Stimulated activated CD4-positive, alpha-beta T cell treated with anti-CD3 and anti-CD28 coated beads, Interleukin-12 subunit alpha, Interleukin-12 subunit beta, amount 100 ng/mL, for 24 hours (primary cell): ENCODE measurements at regions not wholly inside any gene's neighbourhood (a gene's known extent, or its start where the extent isn't known, plus 50 kb on each side); places are given as distances from the start of the nearest gene placed in this dataset.

ENCODE experiments used
- DNase-seq, 2 experiments: peaks; one replicate each; pipeline ENCODE4 v3.0.0-alpha.2; 2020; ENCODE audit warnings: low read depth in 2 of 2

DNA sequence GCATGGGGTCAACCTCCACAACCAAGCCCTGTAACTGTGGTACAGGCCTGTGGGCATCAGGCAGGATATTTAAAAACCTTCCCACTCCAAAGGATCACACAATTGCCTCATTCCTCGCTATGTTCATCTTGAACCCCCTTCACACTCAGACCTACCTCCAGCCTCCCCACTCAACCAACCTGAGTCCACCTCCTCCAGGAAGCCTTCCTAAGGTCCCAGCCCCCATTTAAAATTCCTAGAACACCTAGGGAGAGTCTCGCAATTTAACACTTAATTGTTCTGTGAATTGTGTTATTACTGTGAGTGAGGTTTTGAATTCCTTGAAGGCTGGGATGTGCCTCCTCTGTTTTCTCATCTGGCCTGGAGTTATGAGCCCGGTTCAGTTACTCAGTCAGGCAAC, 93.1 kb upstream of the SMNDC1 start:
- DNase-seq, result no peak

DNA sequence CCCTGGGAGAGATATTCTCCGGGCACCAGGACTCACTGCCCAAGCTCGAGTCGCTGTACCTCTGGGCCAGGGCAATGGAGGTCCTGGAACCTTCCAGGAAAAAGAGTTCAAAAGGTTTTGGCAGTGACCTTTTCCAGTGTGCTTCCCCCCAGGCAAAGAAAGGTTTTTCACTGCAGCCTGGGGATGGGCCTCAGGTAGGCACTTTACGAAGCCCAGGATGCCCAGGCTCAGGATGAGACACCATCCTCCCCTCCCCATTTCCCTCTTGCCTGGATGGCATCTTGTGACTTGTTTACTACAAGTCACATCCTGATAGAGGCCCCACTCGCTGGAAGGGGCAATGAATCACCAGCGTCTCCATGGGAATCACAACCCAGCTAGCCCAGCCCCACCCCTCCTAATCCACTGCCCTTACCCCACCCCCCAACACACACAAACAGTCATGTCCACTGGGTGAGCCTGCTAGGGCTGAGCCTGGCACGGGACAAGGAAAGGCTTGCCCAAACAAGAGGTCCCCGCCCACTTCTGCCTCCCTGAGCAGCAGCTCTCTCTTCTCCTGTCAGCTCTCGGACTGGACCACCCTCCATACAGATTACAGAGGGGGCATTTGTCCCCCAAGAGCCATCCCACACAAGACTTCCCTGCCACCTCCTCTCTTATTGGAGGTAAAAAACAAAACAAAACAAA, 93.8 kb upstream of the SMNDC1 start:
- DNase-seq, result no peak

DNA sequence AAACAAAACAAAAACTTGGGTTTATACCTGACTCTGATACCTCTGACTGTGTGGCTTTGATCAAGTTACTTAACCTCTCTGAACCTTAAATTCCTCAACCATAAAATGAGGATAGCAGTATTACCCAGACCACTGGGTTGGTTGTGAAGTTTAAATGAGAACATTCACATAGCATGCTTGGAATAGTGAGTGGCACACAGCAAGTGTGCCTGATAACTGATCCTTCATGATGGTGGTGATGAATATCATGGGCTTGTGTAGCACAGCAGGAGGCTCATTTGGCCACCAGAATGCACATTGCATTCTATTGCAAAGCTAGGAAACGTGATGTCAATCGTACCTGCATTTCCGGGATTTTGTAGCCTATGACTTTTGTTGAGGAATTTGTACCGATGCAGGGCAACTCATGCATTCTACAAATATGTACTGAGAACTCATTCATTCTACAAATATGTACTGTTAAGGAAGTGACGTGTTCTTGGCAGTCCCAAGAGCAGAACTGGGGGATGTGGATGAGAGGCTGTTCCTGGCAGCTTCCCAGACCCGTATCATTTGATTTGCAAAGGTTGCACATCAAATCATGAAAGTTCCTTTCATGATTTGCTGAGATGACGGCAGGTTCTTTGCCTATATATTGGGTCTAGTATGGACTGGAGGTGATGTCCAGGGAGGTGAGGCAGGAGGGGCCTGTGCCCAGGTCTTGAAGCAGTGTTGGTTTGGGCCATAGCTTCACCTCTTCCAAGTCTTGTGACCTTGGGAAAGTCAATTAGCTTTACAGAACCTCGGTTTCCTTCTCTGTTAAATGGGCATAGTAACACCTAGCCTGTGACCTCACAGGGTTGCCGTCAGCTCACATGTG, 94.6 kb upstream of the SMNDC1 start:
- DNase-seq, result no peak

DNA sequence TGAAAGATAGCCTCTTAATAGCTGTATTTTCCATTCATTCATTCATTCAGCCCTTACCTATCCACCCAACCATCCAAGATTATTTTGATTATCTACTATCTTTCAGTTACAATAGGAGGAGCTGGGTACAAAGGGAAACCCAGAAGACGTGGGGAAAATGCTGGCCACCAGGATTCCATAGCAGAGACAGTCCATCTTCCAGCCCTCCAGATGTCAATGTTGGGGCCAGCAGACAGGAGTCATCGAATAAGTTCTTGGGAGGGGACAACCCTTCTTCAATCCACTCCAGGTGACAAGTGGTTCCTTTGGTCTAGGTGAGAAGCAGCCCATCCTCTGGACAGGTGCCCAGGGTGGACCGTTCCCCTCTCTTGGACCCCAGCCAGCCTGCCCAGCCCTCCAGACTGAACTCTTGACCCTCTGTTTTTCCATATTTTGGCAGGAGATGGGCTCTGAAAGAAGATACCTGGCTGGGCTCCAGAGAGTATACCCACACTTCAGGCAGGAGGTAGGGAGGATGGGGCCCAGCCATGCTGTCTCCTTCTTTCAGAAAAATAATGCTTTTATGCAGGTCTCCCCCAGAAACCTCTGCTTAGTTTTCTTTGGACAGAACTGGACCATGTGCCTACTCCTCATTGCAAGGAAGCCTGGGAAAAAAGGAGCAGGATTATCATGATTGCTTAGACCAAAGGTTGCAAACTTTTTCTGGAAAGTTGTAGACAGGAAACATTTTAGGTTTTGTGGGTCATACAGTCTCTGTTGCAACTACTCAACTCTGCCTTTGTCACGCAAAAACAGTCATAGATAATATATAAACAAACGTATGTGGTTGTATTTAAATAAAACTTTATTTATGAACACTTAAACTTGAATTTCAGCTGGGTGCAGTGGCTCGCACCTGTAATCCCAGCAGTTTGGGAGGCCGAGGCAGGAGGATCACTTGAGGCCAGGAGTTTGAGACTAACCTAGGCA, 95.5 kb upstream of the SMNDC1 start:
- no peak for DNase-seq

DNA sequence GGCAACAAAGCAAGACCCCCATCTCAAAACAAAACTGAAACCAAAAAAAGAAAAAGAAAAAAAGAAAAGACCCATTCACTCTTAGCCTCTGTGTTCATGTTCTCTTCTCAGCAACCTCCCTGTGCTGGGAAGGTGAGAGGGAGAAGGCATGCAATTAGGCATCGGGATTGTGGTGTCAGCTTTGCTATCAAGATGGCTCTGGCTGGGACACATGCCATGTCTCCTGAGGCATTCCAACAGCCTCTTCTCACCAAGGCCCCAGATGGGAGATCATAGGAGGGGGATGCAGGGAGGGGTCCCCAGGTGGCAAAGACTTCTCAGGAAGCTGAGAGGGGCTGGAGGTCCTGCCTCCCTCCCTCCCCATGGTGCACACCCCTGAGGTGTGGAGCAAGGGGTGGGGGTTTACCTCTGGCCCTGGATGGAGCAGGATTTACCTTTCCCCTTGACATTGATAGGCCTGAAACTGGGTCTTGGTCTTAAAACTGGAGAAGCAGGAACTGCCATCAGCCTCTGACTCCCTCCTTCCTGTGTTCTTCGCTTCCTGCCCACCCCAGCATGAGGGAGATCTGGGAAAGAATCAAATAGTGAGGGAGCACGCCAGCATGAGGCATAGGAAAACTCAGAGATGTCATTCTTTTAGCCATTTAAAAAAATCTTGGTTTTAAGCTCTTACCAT, 96.2 kb upstream of the DUSP5 start:
- no peak for DNase-seq

DNA sequence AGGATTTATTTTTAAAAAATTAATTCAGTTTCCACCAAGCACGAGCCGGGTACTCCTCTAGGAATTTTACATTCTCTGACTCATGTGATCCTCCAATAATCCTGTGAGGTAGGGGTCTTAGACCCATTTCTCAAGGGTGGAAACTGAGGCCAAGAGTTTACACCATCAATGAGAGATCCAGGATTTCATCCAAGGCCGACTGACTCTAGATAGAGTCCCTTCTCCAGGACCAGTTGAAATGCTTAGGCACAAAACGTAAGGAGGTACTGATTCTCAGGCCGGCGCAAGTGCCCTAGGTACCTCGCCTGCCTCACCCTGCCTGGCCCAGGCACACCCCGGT, 95.7 kb upstream of the DUSP5 start:
- DNase-seq, result no peak

DNA sequence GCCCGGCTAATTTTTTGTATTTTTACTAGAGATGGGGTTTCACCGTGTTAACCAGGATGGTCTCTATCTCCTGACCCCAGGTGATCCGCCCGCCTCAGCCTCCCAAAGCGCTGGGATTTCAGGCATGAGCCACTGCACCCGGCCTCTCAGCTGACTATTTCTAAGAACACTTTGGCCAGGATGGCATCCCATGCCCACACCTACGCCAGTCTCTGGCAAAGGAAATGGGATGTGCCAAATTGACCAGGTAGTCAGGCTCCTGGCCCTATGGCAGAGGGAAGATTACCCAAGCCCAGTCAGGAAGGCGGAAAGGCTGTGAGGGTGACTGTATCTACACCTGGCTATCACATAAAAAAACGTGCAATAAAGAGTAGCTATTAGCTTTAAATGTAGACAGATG, 94.1 kb upstream of the DUSP5 start:
- DNase-seq, result no peak

DNA sequence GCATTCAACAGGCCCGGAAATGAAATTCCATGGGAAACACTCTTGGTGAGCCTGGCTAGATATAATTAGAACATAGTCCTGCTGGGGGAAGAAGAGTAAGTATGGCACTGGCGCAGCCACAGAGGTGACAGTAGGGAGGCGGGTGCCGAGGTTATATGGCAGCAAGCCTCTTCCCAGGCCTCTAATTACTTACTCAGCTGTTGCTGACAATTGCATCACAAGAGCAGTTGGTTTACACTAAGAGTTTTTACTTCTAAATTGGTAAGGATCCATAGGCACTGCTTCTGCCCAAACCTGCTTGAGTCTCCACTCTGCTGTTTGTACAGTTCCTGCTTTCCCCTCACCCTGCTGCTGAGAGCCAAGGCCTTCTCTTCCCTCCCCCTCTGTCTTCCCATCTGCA, 93.3 kb upstream of the DUSP5 start:
- DNase-seq, result no peak

DNA sequence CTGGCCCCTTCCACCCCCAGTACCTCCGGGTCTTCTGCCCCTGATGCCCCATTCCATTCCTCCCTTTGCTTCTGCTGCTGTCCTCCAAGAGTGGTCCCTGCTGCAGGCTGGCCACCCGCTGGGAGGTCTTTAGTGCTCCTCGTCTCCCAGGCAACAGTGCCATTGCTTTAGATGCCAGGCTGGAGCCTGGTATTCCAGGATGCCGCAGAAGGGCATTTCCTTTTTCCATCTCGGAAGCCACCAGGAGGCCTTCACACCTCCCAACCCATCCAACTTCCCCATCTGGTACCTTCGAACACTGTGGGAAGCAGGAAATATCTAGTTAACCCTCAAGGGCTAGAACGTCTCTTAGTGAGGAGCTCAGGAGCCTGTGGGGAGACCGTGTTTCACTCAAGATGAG, 92.9 kb upstream of the DUSP5 start:
- DNase-seq, result no peak

DNA sequence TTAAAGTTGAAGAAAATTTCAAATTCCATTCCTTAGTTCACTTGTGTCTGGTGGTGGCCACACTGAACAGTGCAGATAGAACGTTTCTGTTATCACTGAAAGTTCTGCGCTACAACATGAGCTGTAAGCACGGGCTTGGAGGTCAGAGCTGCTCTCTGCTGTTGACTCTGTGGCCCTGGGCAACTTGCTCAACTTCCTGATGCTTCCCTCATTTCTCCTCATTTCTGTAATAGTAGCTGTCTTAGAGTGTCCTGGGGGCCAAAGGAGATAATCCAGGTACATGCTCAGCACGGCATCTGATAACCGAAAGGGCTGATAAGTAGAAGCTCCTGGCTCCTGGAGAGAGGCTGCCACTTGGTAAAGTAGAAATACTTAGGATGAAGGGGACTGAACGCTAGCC, 92.3 kb upstream of the DUSP5 start:
- DNase-seq, result no peak

DNA sequence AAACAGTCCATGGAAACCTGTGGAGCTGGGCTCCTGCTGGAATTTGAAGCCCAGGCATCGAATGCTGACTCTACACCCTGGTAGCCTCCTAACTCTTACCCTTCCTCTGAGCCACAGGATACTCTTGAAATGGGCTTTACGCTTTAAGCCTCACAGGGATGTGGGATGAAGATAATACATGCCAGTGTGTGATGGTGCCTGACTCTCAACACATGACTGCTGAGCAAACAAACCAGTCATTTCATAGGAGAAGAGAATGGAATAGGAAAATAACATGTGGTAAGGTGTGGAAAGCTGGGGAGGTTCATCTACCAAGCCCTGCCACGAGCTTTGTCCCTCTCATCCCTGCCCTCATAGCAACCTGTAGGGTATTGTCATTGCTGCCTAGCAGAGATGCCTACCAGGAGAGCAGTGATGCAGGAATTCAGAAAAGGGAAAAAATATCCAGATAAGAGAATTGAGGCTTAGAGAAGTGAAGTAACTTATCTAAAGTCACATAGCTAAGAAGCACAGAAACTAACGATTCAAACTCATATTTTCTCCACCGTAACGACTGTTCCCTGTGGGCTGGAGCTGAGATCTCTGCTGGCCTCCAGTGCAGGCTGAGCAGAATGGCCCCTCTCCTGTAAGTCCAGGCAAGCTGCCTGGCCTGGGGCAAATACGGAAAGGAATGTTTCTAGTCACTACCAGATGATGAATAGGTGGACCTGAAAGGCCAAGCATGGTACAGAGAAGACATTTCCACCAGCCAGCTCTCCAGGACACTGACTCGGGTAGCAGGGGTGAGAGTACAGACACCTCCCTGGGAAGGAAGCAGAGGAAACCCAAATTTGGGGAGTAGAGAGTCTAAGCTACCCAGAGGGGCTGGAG, 90.2 kb upstream of the DUSP5 start:
- no peak for DNase-seq

DNA sequence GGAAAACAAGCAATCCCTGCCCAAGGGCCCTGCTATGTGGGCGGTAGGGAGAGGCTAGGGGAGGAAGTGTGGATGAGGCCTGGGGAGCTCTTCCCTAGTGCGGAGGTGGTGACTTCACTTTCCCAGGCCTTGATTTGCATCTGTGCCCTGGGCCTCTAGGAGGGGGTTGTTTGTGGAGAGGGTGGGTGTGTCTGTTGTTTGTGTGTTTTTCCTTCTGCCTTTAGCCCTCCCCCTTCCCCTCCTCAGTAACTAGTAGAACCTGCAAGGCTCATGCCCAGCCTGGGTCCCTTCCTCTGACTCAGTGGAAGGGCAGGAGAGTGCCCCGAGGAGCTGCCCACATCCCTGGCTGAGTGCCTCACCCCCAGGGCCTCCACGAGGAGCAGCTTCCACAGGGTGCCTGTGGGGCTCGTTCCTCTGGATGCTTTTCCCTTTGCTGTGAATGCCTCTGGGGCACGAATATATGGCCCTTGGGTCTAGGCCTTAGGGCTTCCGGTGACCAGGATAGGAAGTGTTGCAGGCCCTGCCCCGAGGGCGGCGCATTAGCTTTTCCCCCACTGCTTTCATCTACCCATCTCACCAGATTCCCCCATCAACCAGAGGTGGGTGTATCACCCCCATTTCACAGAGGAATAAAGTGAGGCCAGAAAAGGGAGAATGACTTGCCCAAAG, 89.4 kb upstream of the DUSP5 start:
- no peak for DNase-seq

DNA sequence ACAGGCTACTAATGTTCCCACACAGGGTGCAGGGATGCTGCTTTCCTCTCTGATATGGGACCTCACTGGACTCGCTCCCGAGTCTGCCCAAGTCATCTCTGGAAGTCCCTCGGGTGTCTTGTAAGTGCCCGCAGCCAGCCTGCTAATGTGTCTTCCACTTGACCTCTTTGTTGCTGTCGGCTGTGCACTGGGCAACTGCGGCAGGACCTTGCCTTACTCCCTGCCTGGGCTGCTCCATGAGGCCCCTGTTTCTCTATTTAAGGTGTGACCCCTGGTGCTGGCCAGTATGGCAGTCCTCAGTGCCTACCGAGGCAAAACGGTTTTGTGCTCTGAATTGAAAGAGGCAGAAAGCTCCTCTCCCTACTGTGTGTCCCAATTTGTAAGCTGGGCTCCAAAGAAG, 88.8 kb upstream of the DUSP5 start:
- DNase-seq, result no peak

DNA sequence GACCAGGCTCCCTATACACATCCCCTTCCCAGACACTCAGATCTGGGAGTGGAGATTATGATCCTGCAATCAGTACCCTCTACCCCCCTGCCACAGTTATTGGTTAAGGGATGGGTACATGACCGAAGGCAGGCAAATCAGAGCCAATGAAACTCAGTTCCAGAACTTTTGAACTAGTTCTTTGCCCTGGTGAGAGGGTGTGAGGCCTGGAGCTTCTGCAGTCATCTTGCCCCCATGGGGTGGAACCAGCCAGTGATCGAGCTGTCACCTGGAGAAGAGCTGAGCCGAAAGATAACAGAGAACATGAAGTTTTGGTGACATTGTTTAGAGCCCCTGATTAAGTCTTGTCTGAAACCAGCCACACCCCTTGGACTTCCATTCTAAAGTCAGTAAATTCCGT, 88.2 kb upstream of the DUSP5 start:
- no peak for DNase-seq

DNA sequence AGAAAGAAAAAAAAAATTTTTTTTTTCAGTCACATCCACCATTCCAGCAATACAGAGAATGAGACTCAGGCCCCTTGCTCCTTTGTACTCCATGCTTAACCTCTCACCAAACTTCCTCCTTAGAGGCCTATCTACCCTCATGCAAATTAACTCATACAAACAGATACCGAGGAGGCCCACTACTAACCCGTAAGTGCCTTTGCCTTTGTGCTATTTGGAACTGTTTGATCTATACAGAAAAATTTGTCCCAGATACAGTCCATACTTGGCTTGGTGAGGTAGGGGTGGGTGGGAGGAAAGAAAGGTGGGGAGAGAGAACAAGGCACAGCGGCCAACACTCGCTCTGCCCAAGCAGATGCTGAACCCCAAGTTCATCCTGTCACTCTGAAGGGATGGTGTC, 87.8 kb upstream of the DUSP5 start:
- DNase-seq, result no peak

DNA sequence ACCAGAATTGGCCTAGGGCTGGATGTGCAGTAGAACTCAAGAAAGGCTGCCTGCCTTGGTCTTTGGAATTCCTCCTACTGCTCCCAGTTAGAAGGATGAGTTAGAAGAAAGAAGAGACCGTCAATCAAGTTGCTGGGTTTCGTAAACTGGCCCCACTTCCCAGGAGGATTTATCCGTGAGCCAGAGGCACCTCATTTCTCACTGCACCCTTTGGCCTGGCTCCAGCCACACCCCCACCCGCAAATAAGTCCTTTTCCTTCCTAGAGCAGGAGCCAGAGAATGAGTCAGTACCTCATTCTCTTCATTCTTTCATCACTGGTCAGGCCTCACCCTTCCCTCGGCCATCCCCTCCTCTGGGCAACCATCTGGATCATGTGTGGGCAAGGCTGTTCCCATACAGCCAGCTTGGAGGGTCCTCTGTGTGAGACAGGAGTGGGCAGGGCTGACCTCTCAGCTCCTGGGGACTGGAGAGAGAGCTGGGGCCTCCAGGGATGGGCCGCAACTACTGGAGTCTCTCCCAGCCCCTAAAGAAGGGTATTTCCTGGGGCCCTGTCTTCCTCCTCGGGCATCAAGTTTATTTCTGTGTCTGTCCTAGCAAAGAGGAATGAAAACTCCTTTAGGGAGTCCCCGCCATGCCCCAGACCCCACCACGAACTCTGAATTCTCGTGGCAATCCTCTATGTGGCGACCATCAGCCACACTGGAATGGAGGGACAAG, 87.2 kb upstream of the DUSP5 start:
- no peak for DNase-seq

DNA sequence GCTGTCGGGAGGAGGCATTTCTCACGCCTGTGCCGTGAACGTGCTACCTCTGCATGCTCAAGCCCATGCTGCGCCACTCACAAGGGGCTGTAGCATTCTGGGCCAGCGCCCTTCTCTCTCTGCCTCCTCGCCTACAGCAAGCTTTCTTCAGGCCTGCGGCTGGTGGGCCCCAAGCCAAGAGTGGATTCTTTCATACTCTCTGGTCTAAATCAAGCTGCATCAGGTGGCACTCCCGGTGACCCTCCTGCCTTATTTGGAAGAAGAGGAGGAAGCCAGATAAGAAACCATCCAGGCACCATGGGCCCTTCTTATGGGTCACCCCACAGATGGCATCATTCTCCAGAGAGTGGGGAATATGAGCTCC, 86.7 kb upstream of the DUSP5 start:
- no peak for DNase-seq

DNA sequence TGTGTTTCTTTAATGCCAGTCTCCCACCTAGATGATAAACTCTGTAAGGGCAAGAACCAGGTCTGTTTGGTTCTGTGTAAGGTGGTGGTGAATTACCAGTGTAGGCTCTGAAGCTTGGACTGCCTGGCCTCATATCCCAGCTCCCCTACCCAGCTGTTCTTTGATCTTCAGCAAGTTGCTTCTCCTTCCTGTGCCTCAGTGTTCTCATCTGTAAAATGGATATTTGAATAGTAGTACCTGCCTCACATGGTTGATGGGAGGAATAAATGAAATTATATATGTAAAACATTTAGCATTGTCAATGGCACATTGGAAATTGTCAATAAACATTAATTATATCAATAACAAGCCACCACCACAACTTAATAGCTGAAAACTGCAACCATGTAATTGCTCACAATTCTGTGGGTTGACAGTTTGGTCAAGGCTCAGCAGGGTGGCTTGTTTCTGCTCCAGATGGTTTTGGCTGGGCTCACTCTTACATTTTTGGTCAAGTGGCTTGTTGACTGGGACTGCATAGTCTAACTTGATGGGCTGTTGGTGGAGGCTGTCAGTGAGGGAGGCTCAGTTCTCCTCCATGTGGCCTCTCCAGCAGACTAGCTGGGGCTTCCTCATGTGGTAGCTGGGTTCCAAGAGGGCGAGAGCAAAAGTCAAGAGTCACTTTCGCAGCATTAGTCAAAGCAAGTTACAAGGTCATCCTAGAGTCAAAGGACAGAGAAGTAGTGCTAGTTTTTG, 84.5 kb upstream of the DUSP5 start:
- no peak for DNase-seq

DNA sequence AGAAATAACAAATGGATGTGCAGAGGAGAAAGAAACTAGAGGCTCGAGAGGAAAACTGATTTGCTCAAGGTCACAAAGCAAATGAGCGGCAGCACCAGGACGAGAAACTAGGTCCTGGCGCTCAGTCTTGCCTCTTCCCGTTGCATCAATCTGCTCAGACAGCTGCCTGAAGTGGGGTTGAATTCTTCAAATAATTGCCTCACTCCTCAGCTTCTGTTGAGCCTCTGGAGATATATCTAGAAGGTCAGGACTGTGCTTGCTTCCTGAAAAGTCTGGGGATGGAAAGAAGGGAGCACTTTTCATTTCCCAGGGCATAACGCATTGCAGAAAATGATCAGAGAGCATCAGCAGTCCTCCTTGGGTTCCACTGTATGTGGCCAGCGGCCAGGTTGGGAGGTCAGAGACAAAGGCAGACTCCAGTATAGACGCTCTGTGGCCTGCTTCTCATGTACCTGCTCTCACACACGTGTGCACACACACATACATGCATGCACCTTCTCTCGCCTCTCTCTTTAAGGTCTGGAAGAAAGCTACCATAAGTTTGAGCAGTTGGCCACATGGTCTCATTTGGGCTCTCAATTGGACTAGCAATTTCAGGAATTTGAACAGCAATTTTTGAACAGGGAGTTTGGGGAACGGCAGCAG, 83.7 kb upstream of the DUSP5 start:
- DNase-seq, result no peak
